ENCODE measurements at regions not wholly inside any gene's neighbourhood (a gene's known extent, or its start where the extent isn't known, plus 50 kb on each side); places are given as distances from the start of the nearest gene placed in this dataset.

DNA sequence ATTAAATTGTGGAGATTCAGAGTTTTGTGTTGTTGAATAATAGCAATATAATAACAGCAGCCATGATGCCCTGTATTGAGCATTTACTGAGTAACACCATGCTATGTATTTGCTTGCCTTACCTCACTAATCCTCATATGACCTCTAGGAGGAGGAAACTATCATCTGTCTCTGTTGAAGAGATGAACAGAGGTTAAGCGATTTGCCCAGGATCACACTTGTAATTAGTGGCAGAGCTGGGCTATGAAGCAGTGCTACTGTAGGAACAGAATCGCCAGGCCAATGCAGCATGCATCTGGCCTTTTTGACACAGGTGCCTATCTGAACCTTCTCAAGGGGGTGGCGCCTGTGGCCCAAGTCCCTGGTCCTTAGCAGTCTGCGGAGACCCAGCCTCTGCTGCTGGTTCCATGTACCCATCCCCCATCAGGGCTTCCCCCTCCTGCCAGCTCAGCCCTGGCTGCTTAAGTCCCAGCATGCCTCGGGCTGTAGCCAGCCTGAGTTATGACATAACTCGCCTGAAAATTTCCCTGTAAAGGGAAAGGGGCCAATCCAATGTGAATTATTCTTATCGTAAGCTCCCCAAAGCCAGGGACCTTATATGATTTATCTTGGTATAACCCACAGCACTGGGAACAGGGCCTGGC is 50.4 kb upstream of the HS3ST2 start:
- Histone ChIP-seq H3K4me1 (ENCODE audit: insufficient read depth) (peaks cover 8% of the 10 kb centered on the region), H3K27ac (no peak overlapping the region), H3K9me3 (no peaks in the 10 kb centered on the region), H3K36me3 (no peaks in the 10 kb centered on the region), H3K27me3 (no peaks in the 10 kb centered on the region), H3K4me3 (no peak overlapping the region)
- intact Hi-C loops (cut with DNase I): no loop called here
- WGBS, 3 donors: 51 to 59% (median 57%) methylated on average over 7 of the region's 7 CpGs
- DNase-seq: peak in 2 of 5 donors; percentile 18 to 22
- TF ChIP-seq CTCF (IDR thresholded peaks at IDR 0.05) (no peak), POLR2A (IDR thresholded peaks at IDR 0.05) (no peak), EP300 (IDR thresholded peaks at IDR 0.05) (no peak)
